HUES6 (cell line): ENCODE measurements at regions not wholly inside any gene's neighbourhood (a gene's known extent, or its start where the extent isn't known, plus 50 kb on each side); places are given as distances from the start of the nearest gene placed in this dataset.
"Not testable (repeated sequence)": the region's sequence is repeated elsewhere in the genome, so short reads cannot be mapped to it uniquely, and the experiment has no call there.

ENCODE experiments used
- H3K27ac ChIP-seq: 2 replicates; pipeline ENCODE4 v1.7.0; 2013; ENCODE audit warnings: low read depth, mild to moderate bottlenecking, low read length, inconsistent platforms
- H3K27me3 ChIP-seq: 2 replicates; pipeline ENCODE4 v1.6.1; 2013; ENCODE audit warnings: low read length; ENCODE audit not compliant: control insufficient read depth, insufficient read depth
- H3K36me3 ChIP-seq: 2 replicates; pipeline ENCODE4 v1.6.1; 2013; ENCODE audit warnings: low read length; ENCODE audit not compliant: control insufficient read depth, insufficient read depth
- H3K4me1 ChIP-seq: 2 replicates; pipeline ENCODE4 v1.6.1; 2013; ENCODE audit warnings: low read length; ENCODE audit not compliant: control insufficient read depth, insufficient read depth
- H3K4me3 ChIP-seq: 2 replicates; pipeline ENCODE4 v1.5.1; 2013; ENCODE audit warnings: low read depth, low read length
- H3K9ac ChIP-seq: one replicate; pipeline ENCODE4 v1.6.1; 2013; ENCODE audit warnings: mild to moderate bottlenecking, low read length
- H3K9me3 ChIP-seq: 2 replicates; pipeline ENCODE4 v1.6.1; 2013; ENCODE audit warnings: low read depth, low read length; ENCODE audit not compliant: control insufficient read depth, insufficient read depth

DNA sequence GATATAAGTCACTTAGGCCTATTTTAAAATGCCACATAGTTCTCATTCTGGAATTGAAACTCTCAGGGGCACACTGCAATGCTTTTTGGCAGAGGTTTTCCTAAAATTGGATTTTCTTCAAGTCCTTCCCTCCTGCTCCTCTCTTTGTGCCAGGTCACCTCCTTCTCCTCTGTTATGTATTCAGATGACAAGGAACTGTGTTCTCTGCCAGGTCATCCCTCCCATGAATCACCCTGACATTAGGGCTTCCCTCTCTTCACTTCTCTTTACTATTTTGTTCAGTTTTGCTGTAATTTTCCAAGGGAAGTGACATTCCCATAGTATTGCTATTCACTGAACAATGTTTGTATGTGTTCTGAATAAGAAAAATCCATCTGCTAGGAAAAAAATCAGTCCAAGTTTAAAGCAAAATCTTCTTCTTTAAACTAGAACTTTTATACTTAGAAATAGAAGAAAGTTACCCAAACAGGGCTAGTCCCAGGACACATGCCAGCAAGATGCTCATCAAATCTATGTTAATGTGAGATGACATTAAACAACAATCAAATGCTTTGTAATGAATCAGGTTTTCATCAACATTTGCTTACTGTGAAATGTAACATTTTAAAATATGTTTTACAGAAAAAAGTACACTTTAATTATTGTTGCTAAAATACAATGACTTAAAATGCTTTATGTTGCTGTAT, 461.1 kb downstream of the MMUT start:
- Histone ChIP-seq H3K27me3 (no peaks in the 10 kb centered on the region), H3K4me3 (no peak overlapping the region), H3K4me1 (no peaks in the 10 kb centered on the region), H3K9ac (no peak overlapping the region), H3K27ac (no peak overlapping the region), H3K9me3 (no peaks in the 10 kb centered on the region), H3K36me3 (no peaks in the 10 kb centered on the region)

DNA sequence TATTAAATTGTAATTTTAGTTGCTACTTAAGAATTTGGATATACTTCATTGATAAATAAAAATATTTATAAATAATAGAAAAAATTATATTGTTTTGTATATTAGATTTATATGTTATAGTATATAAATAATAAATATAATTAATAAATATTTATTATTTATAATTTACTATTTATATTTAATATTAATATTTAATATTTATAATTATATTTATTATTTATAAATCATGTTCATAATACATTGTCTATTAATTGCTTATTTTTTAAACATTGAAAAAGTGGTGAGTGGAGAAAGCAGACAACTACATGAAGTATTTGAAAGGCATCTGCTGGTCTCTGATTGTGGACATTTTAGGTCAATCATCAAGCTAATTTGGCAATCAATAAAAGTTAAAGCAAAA, 464.5 kb downstream of the MMUT start:
- H3K9me3 ChIP-seq: no peaks in the 10 kb centered on the region
- no peaks in the 10 kb centered on the region for H3K27me3 ChIP-seq
- H3K36me3 ChIP-seq: no peaks in the 10 kb centered on the region
- no peak overlapping the region for H3K9ac ChIP-seq
- no peaks in the 10 kb centered on the region for H3K4me1 ChIP-seq
- H3K27ac ChIP-seq: no peak overlapping the region
- H3K4me3 ChIP-seq: no peak overlapping the region

DNA sequence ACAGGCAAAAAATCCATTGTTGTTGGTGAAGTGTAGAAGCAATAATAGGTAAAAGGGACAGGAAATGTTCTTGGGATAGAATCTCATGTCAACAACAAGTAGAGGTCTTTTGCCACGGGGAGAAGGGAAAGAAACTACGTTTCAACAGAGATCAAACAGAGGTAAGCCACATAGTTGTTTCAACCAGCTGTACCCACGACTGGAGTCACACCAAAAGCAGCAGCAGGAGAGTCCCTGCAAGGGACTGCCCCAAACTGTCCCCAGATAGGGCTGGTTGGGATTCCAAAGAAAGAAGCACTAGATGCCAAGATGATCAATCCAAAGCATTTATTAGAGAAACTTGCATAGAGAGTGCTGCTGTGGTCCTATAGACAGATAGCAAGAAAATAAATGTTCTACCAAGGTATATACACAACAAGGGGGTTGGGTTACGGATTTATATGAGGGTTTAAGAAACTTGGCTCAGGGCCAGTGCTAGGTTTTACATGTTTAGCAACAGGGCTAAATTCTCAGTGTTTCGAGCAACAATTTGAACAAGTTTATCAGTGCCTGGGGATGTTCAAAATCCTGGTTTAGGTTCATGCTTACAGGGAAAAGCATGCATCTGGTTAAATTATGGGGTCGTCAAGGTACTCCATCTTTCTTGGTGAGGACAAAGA, 466.5 kb downstream of the MMUT start:
- H3K27ac ChIP-seq: no peak overlapping the region
- no peaks in the 10 kb centered on the region for H3K36me3 ChIP-seq
- H3K9me3 ChIP-seq: no peaks in the 10 kb centered on the region
- H3K9ac ChIP-seq: no peak overlapping the region
- H3K27me3 ChIP-seq: no peaks in the 10 kb centered on the region
- no peaks in the 10 kb centered on the region for H3K4me1 ChIP-seq
- H3K4me3 ChIP-seq: no peak overlapping the region

DNA sequence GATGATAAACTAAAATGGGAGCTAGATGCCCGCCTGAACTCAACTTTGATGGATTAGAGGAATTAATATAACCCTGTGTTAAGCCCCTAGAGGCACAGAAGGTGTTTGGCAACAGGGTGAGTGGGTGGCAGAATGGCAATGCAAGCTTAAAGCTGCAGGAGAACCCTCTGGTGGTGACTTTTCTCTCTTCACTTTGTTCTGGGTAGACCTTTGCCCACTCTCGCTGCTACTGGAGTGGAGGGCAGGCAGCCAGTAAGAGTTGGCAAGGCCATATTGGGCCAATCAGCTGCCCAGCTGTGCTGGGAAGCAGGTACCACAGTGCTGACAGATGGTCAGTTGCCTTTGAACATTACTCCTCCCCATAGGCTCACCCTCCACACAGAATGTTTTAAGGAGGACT, 468.2 kb downstream of the MMUT start:
- Histone ChIP-seq H3K9ac (no peak overlapping the region), H3K4me3 (no peak overlapping the region), H3K4me1 (no peaks in the 10 kb centered on the region), H3K36me3 (no peaks in the 10 kb centered on the region), H3K27ac (no peak overlapping the region), H3K9me3 (no peaks in the 10 kb centered on the region), H3K27me3 (no peaks in the 10 kb centered on the region)

DNA sequence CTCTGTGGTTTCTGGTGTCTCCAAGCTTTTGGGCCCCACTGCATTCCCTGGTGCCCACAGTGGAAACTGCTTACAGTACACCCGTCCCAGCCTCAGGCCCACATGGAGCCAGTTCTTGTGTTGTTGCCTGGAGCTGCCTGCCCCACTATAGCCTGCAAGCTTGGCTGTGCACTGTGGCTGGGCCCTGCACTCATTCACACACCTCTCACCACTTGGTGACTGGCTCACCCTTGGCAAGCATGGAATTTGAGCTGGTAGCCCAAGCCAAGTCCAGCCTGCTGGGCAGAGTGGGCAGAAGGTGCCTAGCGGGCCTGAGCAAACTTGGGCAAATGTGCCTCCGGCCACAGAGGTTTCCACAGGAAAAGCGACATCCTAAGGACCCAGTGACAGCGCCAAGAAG, 472.3 kb downstream of the MMUT start:
- H3K4me1 ChIP-seq: no peaks in the 10 kb centered on the region
- H3K4me3 ChIP-seq: no peak overlapping the region
- no peak overlapping the region for H3K9ac ChIP-seq
- H3K9me3 ChIP-seq: no peaks in the 10 kb centered on the region
- H3K36me3 ChIP-seq: no peaks in the 10 kb centered on the region
- H3K27ac ChIP-seq: no peak overlapping the region
- no peaks in the 10 kb centered on the region for H3K27me3 ChIP-seq

GRCh38 chr6:48986845-48987244, 476.2 kb downstream of the MMUT start:
- no peak overlapping the region for H3K4me3 ChIP-seq
- no peaks in the 10 kb centered on the region for H3K27me3 ChIP-seq
- H3K4me1 ChIP-seq: no peaks in the 10 kb centered on the region
- H3K36me3 ChIP-seq: no peaks in the 10 kb centered on the region
- no peak overlapping the region for H3K9ac ChIP-seq
- H3K9me3 ChIP-seq: peaks cover 4% of the 10 kb centered on the region; the same call in 1 of the 2 replicates
- no peak overlapping the region for H3K27ac ChIP-seq

GRCh38 chr6:48986105-48986504, 476.9 kb downstream of the MMUT start:
- H3K27me3 ChIP-seq: no peaks in the 10 kb centered on the region
- no peak overlapping the region for H3K4me3 ChIP-seq
- no peaks in the 10 kb centered on the region for H3K36me3 ChIP-seq
- no peak overlapping the region for H3K27ac ChIP-seq
- no peaks in the 10 kb centered on the region for H3K4me1 ChIP-seq
- peaks cover 4% of the 10 kb centered on the region; the same call in 1 of the 2 replicates for H3K9me3 ChIP-seq
- H3K9ac ChIP-seq: no peak overlapping the region

- Histone ChIP-seq H3K9me3 (peaks cover 4% of the 10 kb centered on the region; the same call in 1 of the 2 replicates), H3K9ac (no peak overlapping the region), H3K27me3 (no peaks in the 10 kb centered on the region), H3K4me1 (no peaks in the 10 kb centered on the region), H3K36me3 (no peaks in the 10 kb centered on the region), H3K4me3 (no peak overlapping the region), H3K27ac (no peak overlapping the region)
Observed at GRCh38 chr6:48985025-48985424, 478.0 kb downstream of the MMUT start.

DNA sequence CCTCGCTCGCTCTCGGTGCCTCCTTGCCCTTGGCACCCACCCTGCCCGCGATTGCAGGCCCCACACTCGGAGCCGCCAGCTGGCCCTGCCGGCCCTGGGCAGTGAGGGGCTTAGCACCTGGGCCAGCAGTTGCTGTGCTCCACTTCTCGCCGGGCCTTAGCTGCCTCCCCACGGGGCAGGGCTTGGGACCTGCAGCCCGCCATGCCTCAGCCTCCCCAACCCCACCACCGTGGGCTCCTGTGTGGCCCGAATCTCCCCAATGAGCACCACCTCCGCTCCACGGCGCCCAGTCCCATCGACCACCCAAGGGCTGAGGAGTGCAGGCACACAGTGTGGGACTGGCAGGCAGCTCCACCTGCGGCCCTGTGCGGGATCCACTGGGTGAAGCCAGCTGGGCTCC, 479.1 kb downstream of the MMUT start:
- H3K4me1 ChIP-seq, H3K9me3 ChIP-seq, H3K4me3 ChIP-seq, H3K36me3 ChIP-seq, H3K9ac ChIP-seq, H3K27me3 ChIP-seq, H3K27ac ChIP-seq: not testable (repeated sequence)

DNA sequence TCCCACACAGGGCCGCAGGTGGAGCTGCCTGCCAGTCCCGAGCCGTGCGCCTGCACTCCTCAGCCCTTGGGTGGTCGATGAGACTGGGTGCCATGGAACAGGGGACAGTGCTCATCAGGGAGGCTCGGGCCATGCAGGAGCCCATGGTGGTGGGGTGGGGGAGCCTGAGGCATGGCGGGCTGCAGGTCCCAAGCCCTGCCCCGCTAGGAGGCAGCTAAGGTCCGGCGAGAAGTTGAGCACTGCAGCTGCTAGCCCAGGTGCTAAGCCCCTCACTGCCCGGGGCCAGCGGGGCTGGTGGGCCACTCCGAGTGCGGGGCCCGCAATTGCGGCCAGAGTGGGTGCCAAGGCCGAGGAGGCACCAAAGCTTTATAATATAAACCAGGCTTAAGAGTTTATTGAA, 479.7 kb downstream of the MMUT start:
- no peak overlapping the region for H3K27ac ChIP-seq
- H3K4me1 ChIP-seq: no peaks in the 10 kb centered on the region
- no peak overlapping the region for H3K9ac ChIP-seq
- H3K4me3 ChIP-seq: no peak overlapping the region
- H3K27me3 ChIP-seq: no peaks in the 10 kb centered on the region
- H3K9me3 ChIP-seq: peaks cover 4% of the 10 kb centered on the region; the same call in 1 of the 2 replicates
- no peaks in the 10 kb centered on the region for H3K36me3 ChIP-seq

- Histone ChIP-seq H3K4me3 (no peak overlapping the region), H3K9me3 (peaks cover 4% of the 10 kb centered on the region; the same call in 1 of the 2 replicates), H3K27ac (no peak overlapping the region), H3K27me3 (no peaks in the 10 kb centered on the region), H3K4me1 (no peaks in the 10 kb centered on the region), H3K9ac (no peak overlapping the region), H3K36me3 (no peaks in the 10 kb centered on the region)
Observed at GRCh38 chr6:48979806-48980205, 483.2 kb downstream of the MMUT start.
